HEK293 (cell line): ENCODE measurements at regions not wholly inside any gene's neighbourhood (a gene's known extent, or its start where the extent isn't known, plus 50 kb on each side); places are given as distances from the start of the nearest gene placed in this dataset.

ENCODE experiments used
- CTCF ChIA-PET: fragments of 350-600 bp; formaldehyde crosslinking; extraction: SDS; loops from one replicate; lab custom pipeline; 2021; ENCODE audit warnings: antibody characterized with exemption; lab: Yijun Ruan, JAX
- POLR2A ChIA-PET: fragments of 300-600 bp; formaldehyde crosslinking; extraction: SDS; loops from one replicate; lab custom pipeline; 2020; ENCODE audit warnings: antibody characterized with exemption, inconsistent platforms; lab: Yijun Ruan, JAX
- H3K27ac ChIP-seq: fragments of 200-500 bp; sonication (Bioruptor generic); 2 replicates; pipeline ENCODE4 v1.5.1; 2014; ENCODE audit warnings: low read depth, low read length, control low read depth, inconsistent platforms; ENCODE audit errors: extremely low read depth
- H3K36me3 ChIP-seq, 2 experiments: fragments of 200-500 bp in 1 of 2; sonication (Bioruptor generic) in 1 of 2; 1 replicate in 1 of 2; 2 replicates in 1 of 2; pipeline ENCODE4 v1.5.1; 2014 to 2017; ENCODE audit warnings: inconsistent platforms in 2 of 2, low read length in 2 of 2; ENCODE audit not compliant: control insufficient read depth in 2 of 2, insufficient read depth in 1 of 2
- H3K4me1 ChIP-seq: fragments of 200-500 bp; sonication (Bioruptor generic); 2 replicates; pipeline ENCODE4 v1.5.1; 2014; ENCODE audit warnings: mild to moderate bottlenecking, low read length, inconsistent platforms; ENCODE audit not compliant: control insufficient read depth, insufficient read depth
- H3K4me3 ChIP-seq: 2 replicates; pipeline ENCODE4 v1.5.1; 2011; ENCODE audit warnings: low read depth, mild to moderate bottlenecking, control low read depth, low read length, moderate library complexity
- H3K9me3 ChIP-seq: fragments of 200-500 bp; sonication (Bioruptor generic); 2 replicates; pipeline ENCODE4 v1.5.1; 2014; ENCODE audit warnings: low read depth, low read length, inconsistent platforms; ENCODE audit not compliant: control insufficient read depth, insufficient read depth
- REPIN1 ChIP-seq: fragments of 450-650 bp; formaldehyde crosslinking; IDR thresholded peaks from 2 replicates; pipeline ENCODE4 v1.5.1; 2017; ENCODE audit warnings: missing biosample characterization, missing genetic modification characterization, low read depth
- SALL2 ChIP-seq: fragments of 450-650 bp; formaldehyde crosslinking; IDR thresholded peaks from 2 replicates; pipeline ENCODE4 v1.5.0; 2017; ENCODE audit warnings: missing biosample characterization, mild to moderate bottlenecking, missing genetic modification characterization, borderline replicate concordance
- SCRT2 ChIP-seq: fragments of 450-650 bp; formaldehyde crosslinking; IDR thresholded peaks from 2 replicates; pipeline ENCODE4 v1.5.1; 2016; ENCODE audit warnings: missing biosample characterization, missing genetic modification characterization
- SETDB1 ChIP-seq: IDR thresholded peaks from one replicate; pipeline ENCODE4 v1.6.1; 2017; ENCODE audit warnings: mild to moderate bottlenecking, low read length, moderate library complexity, mixed read lengths; ENCODE audit not compliant: insufficient read length
- ZBTB44 ChIP-seq: fragments of 450-650 bp; IDR thresholded peaks from 2 replicates; pipeline ENCODE4 v1.5.1; 2018; ENCODE audit warnings: missing biosample characterization, mild to moderate bottlenecking, missing genetic modification characterization
- ZBTB49 ChIP-seq: fragments of 450-650 bp; formaldehyde crosslinking; IDR thresholded peaks from 2 replicates; pipeline ENCODE4 v1.5.1; 2016; ENCODE audit warnings: missing biosample characterization, missing genetic modification characterization, low read depth
- ZBTB8A ChIP-seq: fragments of 450-650 bp; formaldehyde crosslinking; IDR thresholded peaks from 2 replicates; pipeline ENCODE4 v1.5.1; 2016; ENCODE audit warnings: missing biosample characterization, missing genetic modification characterization
- ZEB2 ChIP-seq: fragments of 450-650 bp; formaldehyde crosslinking; IDR thresholded peaks from 2 replicates; pipeline ENCODE4 v1.5.1; 2016; ENCODE audit warnings: missing biosample characterization, missing genetic modification characterization
- ZFP69B ChIP-seq: fragments of 450-650 bp; formaldehyde crosslinking; IDR thresholded peaks from 2 replicates; pipeline ENCODE4 v1.5.1; 2016; ENCODE audit warnings: missing biosample characterization, missing genetic modification characterization
- ZNF138 ChIP-seq: fragments of 450-650 bp; formaldehyde crosslinking; IDR thresholded peaks from 2 replicates; pipeline ENCODE4 v1.5.1; 2016; ENCODE audit warnings: missing biosample characterization, missing genetic modification characterization, borderline replicate concordance
- ZNF140 ChIP-seq: fragments of 450-650 bp; formaldehyde crosslinking; IDR thresholded peaks from 2 replicates; pipeline ENCODE4 v1.5.1; 2016; ENCODE audit warnings: missing biosample characterization, missing genetic modification characterization
- ZNF18 ChIP-seq: fragments of 450-650 bp; formaldehyde crosslinking; IDR thresholded peaks from 2 replicates; pipeline ENCODE4 v1.5.1; 2016; ENCODE audit warnings: missing biosample characterization, missing genetic modification characterization
- ZNF211 ChIP-seq: fragments of 450-650 bp; formaldehyde crosslinking; IDR thresholded peaks from 2 replicates; pipeline ENCODE4 v1.5.1; 2016; ENCODE audit warnings: low read depth, missing biosample characterization, missing genetic modification characterization
- ZNF221 ChIP-seq: fragments of 450-650 bp; formaldehyde crosslinking; IDR thresholded peaks from 2 replicates; pipeline ENCODE4 v1.5.1; 2017; ENCODE audit warnings: missing biosample characterization, missing genetic modification characterization, borderline replicate concordance
- ZNF335 ChIP-seq: fragments of 450-650 bp; formaldehyde crosslinking; conservative IDR thresholded peaks from 2 replicates; pipeline ENCODE4 v1.5.1; 2016; ENCODE audit warnings: missing biosample characterization, missing genetic modification characterization
- ZNF623 ChIP-seq: fragments of 450-650 bp; formaldehyde crosslinking; IDR thresholded peaks from 2 replicates; pipeline ENCODE4 v1.5.1; 2016; ENCODE audit warnings: missing biosample characterization, missing genetic modification characterization
- ZNF658 ChIP-seq: fragments of 450-650 bp; formaldehyde crosslinking; IDR thresholded peaks from 2 replicates; pipeline ENCODE4; 2016; ENCODE audit warnings: missing biosample characterization, missing genetic modification characterization
- ZNF670 ChIP-seq: fragments of 450-650 bp; formaldehyde crosslinking; IDR thresholded peaks from 2 replicates; pipeline ENCODE4 v1.5.1; 2016; ENCODE audit warnings: missing biosample characterization, missing genetic modification characterization, low read depth
- ZXDB ChIP-seq: fragments of 450-650 bp; formaldehyde crosslinking; IDR thresholded peaks from 2 replicates; pipeline ENCODE4 v1.5.1; 2016; ENCODE audit warnings: missing biosample characterization, missing genetic modification characterization

GRCh38 chr7:48734695-48735406 is 189.5 kb upstream of the CDC14C start:
- CTCF ChIA-PET = no interaction called here
- Histone ChIP-seq H3K9me3 (no peaks in the 10 kb centered on the region), H3K4me1 (no peaks in the 10 kb centered on the region), H3K4me3 (no peak overlapping the region), H3K27ac (no peak overlapping the region), H3K36me3 (no peaks in the 10 kb centered on the region)
- POLR2A ChIA-PET = no interaction called here
- TF ChIP-seq ZNF670 (tag by site-specific recombination) (no peak), ZEB2 (tag by site-specific recombination) (no peak), ZBTB49 (tag by site-specific recombination) (no peak), ZNF221 (no peak), ZNF211 (no peak), ZBTB8A (no peak), ZXDB (no peak), ZNF140 (no peak), ZBTB44 (tag by site-specific recombination) (no peak), SALL2 (no peak), REPIN1 (tag by site-specific recombination) (no peak), ZNF658 (tag by site-specific recombination) (no peak), ZNF18 (tag by site-specific recombination) (no peak), SETDB1 (no peak), ZNF335 (tag by site-specific recombination) (no peak), ZFP69B (tag by site-specific recombination) (no peak)

- ChIA-PET CTCF (no interaction called here), POLR2A (no interaction called here)
- H3K27ac ChIP-seq = no peak overlapping the region
- H3K4me3 ChIP-seq = no peak overlapping the region
- no peaks in the 10 kb centered on the region for H3K4me1 ChIP-seq
- H3K9me3 ChIP-seq = no peaks in the 10 kb centered on the region
- H3K36me3 ChIP-seq = no peaks in the 10 kb centered on the region
- TF ChIP-seq ZNF138 (tag by site-specific recombination) (no peak), ZNF623 (tag by site-specific recombination) (no peak), SCRT2 (tag by site-specific recombination) (no peak), SALL2 (no peak)
Measured at GRCh38 chr7:48741545-48741944, 182.8 kb upstream of the CDC14C start.
